OCI-LY3 (cell line): ENCODE measurements at regions not wholly inside any gene's neighbourhood (a gene's known extent, or its start where the extent isn't known, plus 50 kb on each side); places are given as distances from the start of the nearest gene placed in this dataset.

Experiments
- CTCF ChIP-seq: fragments of 200-600, 300-600 bp; sonication (generic); IDR thresholded peaks from 2 replicates; pipeline ENCODE4 v1.5.1; 2014; ENCODE audit warnings: antibody characterized with exemption, low read length, low read depth
- EZH2phosphoT487 ChIP-seq: fragments of 200-600 bp; shearing (Covaris generic); IDR thresholded peaks from 2 replicates; pipeline ENCODE4 v1.6.1; 2018; ENCODE audit warnings: antibody characterized with exemption, mixed run types, low read depth

- no peak for TF ChIP-seq CTCF
- TF ChIP-seq EZH2phosphoT487, result no peak
These were observed 228.0 kb downstream of the RDH14 start for GRCh38 chr2:18332477-18332876.
